Suprapubic skin (tissue), 4 donors: ENCODE measurements at regions not wholly inside any gene's neighbourhood (a gene's known extent, or its start where the extent isn't known, plus 50 kb on each side); places are given as distances from the start of the nearest gene placed in this dataset.
A peak's percentile ranks its signal among the peaks of the same experiment; 100 is the strongest.
"Not testable (repeated sequence)": the region's sequence is repeated elsewhere in the genome, so short reads cannot be mapped to it uniquely, and the experiment has no call there.

ENCODE experiments used
- DNase-seq, 2 donors: peaks; one replicate each; pipeline ENCODE4 v3.0.0-alpha.2; 2019; ENCODE audit warnings: low spot score in 2 of 2
- H3K27ac ChIP-seq: fragments of 200-600 bp; sonication (generic); one replicate; pipeline ENCODE4 v1.5.1; 2019
- H3K27me3 ChIP-seq: fragments of 200-600 bp; sonication (generic); one replicate; pipeline ENCODE4 v1.5.1; 2019
- H3K36me3 ChIP-seq: fragments of 200-600 bp; sonication (generic); one replicate; pipeline ENCODE4 v1.5.1; 2019
- H3K4me1 ChIP-seq: fragments of 200-600 bp; sonication (generic); one replicate; pipeline ENCODE4 v1.5.1; 2019
- H3K4me3 ChIP-seq: fragments of 200-600 bp; sonication (generic); one replicate; pipeline ENCODE4 v1.5.1; 2019; ENCODE audit warnings: mild to moderate bottlenecking
- H3K9me3 ChIP-seq: fragments of 200-600 bp; sonication (generic); one replicate; pipeline ENCODE4 v1.5.1; 2019
- EP300 ChIP-seq: sonication (generic); formaldehyde crosslinking; IDR thresholded peaks from one replicate; pipeline ENCODE4 v1.6.1; 2017; ENCODE audit warnings: antibody characterized with exemption
- POLR2A ChIP-seq, 2 donors: fragments of 450-650 bp; IDR thresholded peaks; one replicate each; pipeline ENCODE4 v1.6.1; 2017; ENCODE audit warnings: antibody characterized with exemption in 2 of 2, mild to moderate bottlenecking in 2 of 2, moderate library complexity in 2 of 2
- POLR2AphosphoS5 ChIP-seq, 3 donors: sonication (generic); formaldehyde crosslinking; IDR thresholded peaks; one replicate each; pipeline ENCODE4 v1.6.1; 2017; ENCODE audit warnings: antibody characterized with exemption in 3 of 3
- WGBS: methylation state at CpG from one replicate; pipeline ENCODE4 v1.1.5; 2018; 5-methylcytosine and 5-hydroxymethylcytosine counted together
- TF ChIP-seq, protein P1 (sequence below), 2 donors: fragments of 200-600 bp in 1 of 2; fragments of 450-650 bp in 1 of 2; sonication (generic) in 1 of 2; IDR thresholded peaks; one replicate each; pipeline ENCODE4 v1.5.1; 2016 to 2019; ENCODE audit warnings: antibody characterized with exemption in 2 of 2, mild to moderate bottlenecking in 1 of 2, moderate library complexity in 1 of 2

GRCh38 chr10:121327727-121328126, 270.5 kb downstream of the FGFR2 start:
- no peak overlapping the region for H3K4me3 ChIP-seq
- no peak overlapping the region for H3K27ac ChIP-seq
- DNase-seq: no peak
- no peaks in the 10 kb centered on the region for H3K9me3 ChIP-seq
- peaks cover 15% of the 10 kb centered on the region for H3K4me1 ChIP-seq
- H3K27me3 ChIP-seq: no peaks in the 10 kb centered on the region
- TF ChIP-seq POLR2A (IDR thresholded peaks at IDR 0.05) (no peak), POLR2AphosphoS5 (IDR thresholded peaks at IDR 0.05) (no peak), EP300 (no peak)
- TF ChIP-seq, protein P1, sequence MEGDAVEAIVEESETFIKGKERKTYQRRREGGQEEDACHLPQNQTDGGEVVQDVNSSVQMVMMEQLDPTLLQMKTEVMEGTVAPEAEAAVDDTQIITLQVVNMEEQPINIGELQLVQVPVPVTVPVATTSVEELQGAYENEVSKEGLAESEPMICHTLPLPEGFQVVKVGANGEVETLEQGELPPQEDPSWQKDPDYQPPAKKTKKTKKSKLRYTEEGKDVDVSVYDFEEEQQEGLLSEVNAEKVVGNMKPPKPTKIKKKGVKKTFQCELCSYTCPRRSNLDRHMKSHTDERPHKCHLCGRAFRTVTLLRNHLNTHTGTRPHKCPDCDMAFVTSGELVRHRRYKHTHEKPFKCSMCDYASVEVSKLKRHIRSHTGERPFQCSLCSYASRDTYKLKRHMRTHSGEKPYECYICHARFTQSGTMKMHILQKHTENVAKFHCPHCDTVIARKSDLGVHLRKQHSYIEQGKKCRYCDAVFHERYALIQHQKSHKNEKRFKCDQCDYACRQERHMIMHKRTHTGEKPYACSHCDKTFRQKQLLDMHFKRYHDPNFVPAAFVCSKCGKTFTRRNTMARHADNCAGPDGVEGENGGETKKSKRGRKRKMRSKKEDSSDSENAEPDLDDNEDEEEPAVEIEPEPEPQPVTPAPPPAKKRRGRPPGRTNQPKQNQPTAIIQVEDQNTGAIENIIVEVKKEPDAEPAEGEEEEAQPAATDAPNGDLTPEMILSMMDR (IDR thresholded peaks at IDR 0.05): no peak
- WGBS: 100% methylated on average over 1 of the region's 1 CpG
- no peaks in the 10 kb centered on the region for H3K36me3 ChIP-seq

DNA sequence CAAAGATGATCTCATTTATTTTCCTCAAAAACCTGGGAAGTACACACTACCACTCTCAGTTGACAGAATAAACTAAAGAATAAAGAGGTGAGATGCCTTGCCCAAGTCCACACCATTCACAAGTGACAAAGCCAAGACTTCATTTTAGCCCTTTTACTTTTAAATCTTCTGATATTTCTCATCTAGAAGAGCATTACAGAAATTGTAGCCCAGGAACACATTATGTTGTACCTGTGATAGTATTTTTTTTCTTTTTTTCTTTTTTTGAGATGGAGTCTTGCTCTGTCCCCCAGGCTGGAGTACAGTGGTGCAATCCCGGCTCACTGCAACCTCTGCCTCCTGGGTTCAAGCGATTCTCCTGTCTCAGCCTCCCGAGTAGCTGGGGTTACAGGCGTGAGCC, 268.6 kb downstream of the FGFR2 start:
- H3K27me3 ChIP-seq, DNase-seq, H3K27ac ChIP-seq, H3K9me3 ChIP-seq, H3K4me3 ChIP-seq, H3K36me3 ChIP-seq: not testable (repeated sequence)
- H3K4me1 ChIP-seq: peaks cover 28% of the 10 kb centered on the region
- WGBS: 86% methylated on average over 4 of the region's 4 CpGs

GRCh38 chr10:121330563-121330962, 267.7 kb downstream of the FGFR2 start:
- WGBS: 57% methylated on average over 1 of the region's 1 CpG
- H3K4me1 ChIP-seq: peaks cover 30% of the 10 kb centered on the region
- H3K27ac ChIP-seq: no peak overlapping the region
- TF ChIP-seq POLR2A (IDR thresholded peaks at IDR 0.05) (no peak), POLR2AphosphoS5 (IDR thresholded peaks at IDR 0.05) (no peak), EP300 (no peak)
- TF ChIP-seq, protein P1 (IDR thresholded peaks at IDR 0.05): no peak
- H3K9me3 ChIP-seq: no peaks in the 10 kb centered on the region
- H3K4me3 ChIP-seq: no peak overlapping the region
- H3K36me3 ChIP-seq: no peaks in the 10 kb centered on the region
- no peaks in the 10 kb centered on the region for H3K27me3 ChIP-seq
- no peak for DNase-seq

- no peak overlapping the region for H3K4me3 ChIP-seq
- 91% methylated on average over 1 of the region's 1 CpG for WGBS
- H3K4me1 ChIP-seq: peaks cover 26% of the 10 kb centered on the region
- H3K27me3 ChIP-seq: no peaks in the 10 kb centered on the region
- H3K36me3 ChIP-seq: no peaks in the 10 kb centered on the region
- no peak overlapping the region for H3K27ac ChIP-seq
- no peak for DNase-seq
- no peaks in the 10 kb centered on the region for H3K9me3 ChIP-seq
- TF ChIP-seq, protein P1 (IDR thresholded peaks at IDR 0.05): no peak
- TF ChIP-seq EP300 (no peak), POLR2A (IDR thresholded peaks at IDR 0.05) (no peak), POLR2AphosphoS5 (IDR thresholded peaks at IDR 0.05) (no peak)
Measured at GRCh38 chr10:121332353-121332752, 265.9 kb downstream of the FGFR2 start.

DNA sequence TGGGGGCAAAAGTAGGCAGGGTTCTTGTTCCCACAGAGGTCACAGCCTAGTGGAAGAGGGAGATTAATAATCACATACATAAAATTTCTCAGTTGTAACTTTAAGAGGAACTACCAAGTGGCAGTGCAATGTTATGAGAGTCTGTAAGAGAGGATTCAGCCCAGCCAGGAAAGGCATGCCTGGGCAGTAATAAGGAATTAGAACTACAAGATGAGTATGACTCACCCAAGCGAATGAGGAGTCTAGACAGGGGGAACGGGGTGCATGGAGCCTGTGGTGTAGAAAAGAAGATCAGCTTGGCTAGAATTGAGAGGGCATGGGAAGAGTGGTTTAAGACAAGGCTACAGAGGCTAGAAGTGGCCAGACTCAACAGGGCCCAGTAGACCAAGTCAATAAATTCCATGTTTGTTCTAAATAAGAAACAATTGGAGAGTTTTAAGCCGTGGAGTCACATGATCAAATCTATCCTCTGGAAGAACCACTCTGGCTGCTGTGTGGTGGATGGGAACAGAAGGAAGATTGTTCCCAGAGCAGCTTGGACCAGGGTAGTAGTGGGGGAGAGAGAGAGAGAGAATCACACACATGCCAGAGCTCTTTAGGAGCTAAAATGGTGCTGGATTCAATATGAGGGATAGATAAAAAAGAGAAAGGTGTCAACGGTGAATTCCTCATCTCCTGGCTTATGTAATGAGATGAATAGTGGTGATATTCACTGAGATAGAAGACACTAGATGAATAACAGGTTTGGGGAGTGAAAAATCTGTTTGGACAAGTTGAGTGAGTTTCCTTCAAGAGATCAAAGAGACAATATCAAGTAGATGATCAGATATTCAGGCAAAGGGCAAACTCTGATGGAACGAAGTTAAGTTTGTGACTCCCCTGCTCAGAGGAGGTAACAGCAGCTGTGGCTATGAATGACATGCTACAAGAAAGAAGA, 265.1 kb downstream of the FGFR2 start:
- peak overlapping the region; percentile 63 for H3K27ac ChIP-seq
- H3K27me3 ChIP-seq: no peaks in the 10 kb centered on the region
- peaks cover 26% of the 10 kb centered on the region for H3K4me1 ChIP-seq
- H3K9me3 ChIP-seq: no peaks in the 10 kb centered on the region
- DNase-seq: no peak
- no peaks in the 10 kb centered on the region for H3K36me3 ChIP-seq
- H3K4me3 ChIP-seq: no peak overlapping the region
- TF ChIP-seq POLR2A (IDR thresholded peaks at IDR 0.05) (no peak), POLR2AphosphoS5 (IDR thresholded peaks at IDR 0.05) (peak in 1 of 3 donors; percentile 23)
- 46% methylated on average over 5 of the region's 5 CpGs for WGBS

GRCh38 chr10:121335386-121335925, 262.8 kb downstream of the FGFR2 start:
- Histone ChIP-seq H3K36me3 (no peaks in the 10 kb centered on the region), H3K27ac (no peak overlapping the region), H3K4me1 (peaks cover 25% of the 10 kb centered on the region), H3K4me3 (no peak overlapping the region), H3K9me3 (no peaks in the 10 kb centered on the region), H3K27me3 (no peaks in the 10 kb centered on the region)
- no peak for DNase-seq
- 74% methylated on average over 7 of the region's 7 CpGs for WGBS
- TF ChIP-seq EP300 (no peak), POLR2AphosphoS5 (IDR thresholded peaks at IDR 0.05) (no peak), POLR2A (IDR thresholded peaks at IDR 0.05) (no peak)
- TF ChIP-seq, protein P1 (IDR thresholded peaks at IDR 0.05): no peak
